HEK293 (cell line): ENCODE measurements at regions not wholly inside any gene's neighbourhood (a gene's known extent, or its start where the extent isn't known, plus 50 kb on each side); places are given as distances from the start of the nearest gene placed in this dataset.

ENCODE experiments used
- BCL6B ChIP-seq: fragments of 450-650 bp; formaldehyde crosslinking; IDR thresholded peaks from 2 replicates; pipeline ENCODE4 v1.5.1; 2017; ENCODE audit warnings: missing biosample characterization, missing genetic modification characterization
- CTCF ChIP-seq: fragments of 450-650 bp; formaldehyde crosslinking; IDR thresholded peaks from 2 replicates; pipeline ENCODE4 v1.5.1; 2016; ENCODE audit warnings: missing biosample characterization, missing genetic modification characterization
- EGR2 ChIP-seq: fragments of 450-650 bp; formaldehyde crosslinking; IDR thresholded peaks from 2 replicates; pipeline ENCODE4 v1.5.1; 2016; ENCODE audit warnings: low read depth, missing biosample characterization, missing genetic modification characterization
- KLF9 ChIP-seq: fragments of 450-650 bp; formaldehyde crosslinking; IDR thresholded peaks from 2 replicates; pipeline ENCODE4 v1.5.1; 2016; ENCODE audit warnings: missing biosample characterization, missing genetic modification characterization, low read depth
- SALL2 ChIP-seq: fragments of 450-650 bp; formaldehyde crosslinking; IDR thresholded peaks from 2 replicates; pipeline ENCODE4 v1.5.0; 2017; ENCODE audit warnings: missing biosample characterization, mild to moderate bottlenecking, missing genetic modification characterization, borderline replicate concordance
- ZBTB7A ChIP-seq: fragments of 450-650 bp; formaldehyde crosslinking; IDR thresholded peaks from 2 replicates; pipeline ENCODE4 v1.5.1; 2016; ENCODE audit warnings: low read depth, missing biosample characterization, missing genetic modification characterization
- ZFP41 ChIP-seq: fragments of 450-650 bp; formaldehyde crosslinking; IDR thresholded peaks from 2 replicates; pipeline ENCODE4 v1.5.1; 2016; ENCODE audit warnings: missing biosample characterization, missing genetic modification characterization, borderline replicate concordance
- ZNF132 ChIP-seq: fragments of 450-650 bp; formaldehyde crosslinking; IDR thresholded peaks from 2 replicates; pipeline ENCODE4 v1.5.1; 2017; ENCODE audit warnings: missing biosample characterization, missing genetic modification characterization, borderline replicate concordance
- ZNF324 ChIP-seq: fragments of 450-650 bp; formaldehyde crosslinking; IDR thresholded peaks from 2 replicates; pipeline ENCODE4 v1.5.1; 2016; ENCODE audit warnings: missing biosample characterization, missing genetic modification characterization
- ZNF530 ChIP-seq: fragments of 450-650 bp; formaldehyde crosslinking; IDR thresholded peaks from 2 replicates; pipeline ENCODE4 v1.5.1; 2016; ENCODE audit warnings: low read depth, missing biosample characterization, missing genetic modification characterization
- ZNF639 ChIP-seq: fragments of 450-650 bp; formaldehyde crosslinking; IDR thresholded peaks from 2 replicates; pipeline ENCODE4 v1.5.1; 2016; ENCODE audit warnings: missing biosample characterization, missing genetic modification characterization
- ZNF670 ChIP-seq: fragments of 450-650 bp; formaldehyde crosslinking; IDR thresholded peaks from 2 replicates; pipeline ENCODE4 v1.5.1; 2016; ENCODE audit warnings: missing biosample characterization, missing genetic modification characterization, low read depth
- ZNF677 ChIP-seq: fragments of 450-650 bp; IDR thresholded peaks from 2 replicates; pipeline ENCODE4 v1.5.0; 2018; ENCODE audit warnings: missing biosample characterization, mild to moderate bottlenecking, missing genetic modification characterization, moderate library complexity
- ZNF747 ChIP-seq: fragments of 450-650 bp; formaldehyde crosslinking; IDR thresholded peaks from 2 replicates; pipeline ENCODE4 v1.5.1; 2016; ENCODE audit warnings: missing biosample characterization, missing genetic modification characterization

- TF ChIP-seq SALL2 (tag by site-specific recombination) (no peak), CTCF (tag by site-specific recombination) (no peak), ZNF747 (tag by site-specific recombination) (no peak), ZNF530 (tag by site-specific recombination) (no peak), ZNF639 (no peak), ZBTB7A (no peak), ZNF677 (tag by site-specific recombination) (no peak), KLF9 (tag by site-specific recombination) (no peak), ZNF132 (no peak), ZFP41 (tag by site-specific recombination) (no peak), ZNF670 (tag by site-specific recombination) (no peak), BCL6B (tag by site-specific recombination) (no peak), EGR2 (no peak), ZNF324 (no peak)
Measured at GRCh38 chr10:105359708-105360107, 718.6 kb downstream of the SORCS3 start.
